ENCODE measurements at regions not wholly inside any gene's neighbourhood (a gene's known extent, or its start where the extent isn't known, plus 50 kb on each side); places are given as distances from the start of the nearest gene placed in this dataset.

- Histone ChIP-seq H3K79me2 (ENCODE audit: insufficient read depth, low read length) (no peaks in the 10 kb centered on the region), H3K27me3 (ENCODE audit: insufficient read depth, low read length) (no peaks in the 10 kb centered on the region), H3K9me3 (ENCODE audit: control insufficient read depth in 1 of 2, insufficient read depth in 1 of 2, low read depth in 1 of 2, low read length in 2 of 2) (peaks cover 3 to 5% of the 10 kb centered on the region in 2 experiments; a peak in 2 of 4 replicates), H3K36me3 (ENCODE audit: control insufficient read depth in 1 of 2, insufficient read depth in 2 of 2, low read length in 2 of 2) (no peaks in the 10 kb centered on the region), H3K9ac (ENCODE audit: low read length) (no peak overlapping the region), H3K27ac (ENCODE audit: low read depth, low read length) (no peak overlapping the region), H3K4me1 (ENCODE audit: control insufficient read depth in 1 of 2, insufficient read depth in 2 of 2, low read length in 2 of 2) (no peaks in the 10 kb centered on the region), H4K20me1 (ENCODE audit: insufficient read depth) (no peaks in the 10 kb centered on the region), H3K4me3 (replicated peaks in 1 of 2; ENCODE audit: low read depth in 1 of 2, low read length in 2 of 2) (no peak overlapping the region), H3K4me2 (ENCODE audit: low read length) (no peak overlapping the region), H2AFZ (ENCODE audit: low read depth, low read length, poor library complexity, severe bottlenecking) (no peak overlapping the region), H3K9me2 (ENCODE audit: insufficient read depth) (no peaks in the 10 kb centered on the region)
- ChIA-PET CTCF (no interaction called here), RAD21 (ENCODE audit: low non-redundant PET in 1 of 2, low total read pairs in 2 of 2, uncharacterized antibody in 2 of 2, unreplicated experiment in 2 of 2) (no interaction called here), POLR2A (no interaction called here)
- no peak for DNase-seq (ENCODE audit: low read depth, low spot score)
- BruUV-seq (replicated peaks): no TSS peak
- no peak for ATAC-seq
- intact Hi-C loops (cut with micrococcal nuclease): no loop called here
- TF ChIP-seq CEBPB (IDR thresholded peaks at IDR 0.05; ENCODE audit: low read depth) (no peak), SP1 (IDR thresholded peaks at IDR 0.05; ENCODE audit: low read depth) (no peak), EZH2phosphoT487 (IDR thresholded peaks at IDR 0.05; ENCODE audit: borderline replicate concordance) (no peak)
These were observed 85.3 kb upstream of the SERBP1 start for GRCh38 chr1:67515324-67516080.

- CTCF ChIA-PET: interaction anchor here (1.1 kb wide), 1 partner anchor 17 kb away, joined by 3 read pairs; no protein-coding TSS in a partner anchor
These were observed 86.8 kb upstream of the SERBP1 start for GRCh38 chr1:67517046-67517445.

More at GRCh38 chr1:67517046-67517445, 86.8 kb upstream of the SERBP1 start:
- TF ChIP-seq RAD21 (IDR thresholded peaks at IDR 0.05; ENCODE audit: low read depth): no peak
- peaks cover 3 to 5% of the 10 kb centered on the region in 2 experiments; a peak in 2 of 4 replicates for H3K9me3 ChIP-seq (ENCODE audit: control insufficient read depth in 1 of 2, insufficient read depth in 1 of 2, low read depth in 1 of 2, low read length in 2 of 2)
- H3K27ac ChIP-seq (ENCODE audit: low read depth, low read length): no peak overlapping the region
- ChIA-PET RAD21 (ENCODE audit: low non-redundant PET in 1 of 2, low total read pairs in 2 of 2, uncharacterized antibody in 2 of 2, unreplicated experiment in 2 of 2) (no interaction called here), POLR2A (interaction anchor here (1.0 kb wide), 1 partner anchor 168 kb away, joined by 3 read pairs; the partner anchor contains the start of gene GADD45A)
- no peaks in the 10 kb centered on the region for H3K36me3 ChIP-seq (ENCODE audit: control insufficient read depth in 1 of 2, insufficient read depth in 2 of 2, low read length in 2 of 2)
- no peak overlapping the region for H3K4me2 ChIP-seq (ENCODE audit: low read length)
- H3K79me2 ChIP-seq (ENCODE audit: insufficient read depth, low read length): no peaks in the 10 kb centered on the region
- BruUV-seq (replicated peaks): no TSS peak
- H3K4me3 ChIP-seq (replicated peaks in 1 of 2; ENCODE audit: low read depth in 1 of 2, low read length in 2 of 2): no peak overlapping the region
- H2AFZ ChIP-seq (ENCODE audit: low read depth, low read length, poor library complexity, severe bottlenecking): no peak overlapping the region
- DNase-seq (ENCODE audit: low read depth, low spot score): no peak
- H3K9ac ChIP-seq (ENCODE audit: low read length): no peak overlapping the region
- no peaks in the 10 kb centered on the region for H3K9me2 ChIP-seq (ENCODE audit: insufficient read depth)
- H3K27me3 ChIP-seq (ENCODE audit: insufficient read depth, low read length): no peaks in the 10 kb centered on the region
- intact Hi-C loops (cut with micrococcal nuclease): no loop called here
- H3K4me1 ChIP-seq (ENCODE audit: control insufficient read depth in 1 of 2, insufficient read depth in 2 of 2, low read length in 2 of 2): no peaks in the 10 kb centered on the region
- no peak for ATAC-seq
- no peaks in the 10 kb centered on the region for H4K20me1 ChIP-seq (ENCODE audit: insufficient read depth)
